ENCODE measurements at regions not wholly inside any gene's neighbourhood (a gene's known extent, or its start where the extent isn't known, plus 50 kb on each side); places are given as distances from the start of the nearest gene placed in this dataset.
"Not testable (repeated sequence)": the region's sequence is repeated elsewhere in the genome, so short reads cannot be mapped to it uniquely, and the experiment has no call there.

DNA sequence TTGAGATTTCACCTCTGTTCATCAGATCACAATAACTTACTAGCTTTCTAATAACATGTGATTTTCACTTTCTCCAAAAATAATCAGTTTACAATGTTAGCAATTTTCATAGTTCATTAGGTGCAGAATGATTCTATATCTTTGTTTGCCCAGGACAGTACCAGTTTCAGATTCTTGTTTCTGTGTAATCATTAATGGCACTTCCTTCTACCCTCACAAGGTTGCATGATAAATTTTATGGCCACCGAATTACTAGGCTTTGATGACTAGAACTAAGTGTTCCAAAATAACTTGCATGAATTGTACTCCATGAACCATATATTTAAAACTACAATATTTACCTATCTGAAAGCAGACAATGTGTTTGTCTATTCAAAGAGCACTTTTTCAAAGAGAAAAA lies 442.3 kb downstream of the EPHA7 start:
- H3K4me2 ChIP-seq: peak overlapping the region; percentile 10
- WGBS (ENCODE audit: low lambda C conversion rate, missing lambda C conversion rate): 50% methylated on average over 1 of the region's 1 CpG
- TF ChIP-seq, protein P1, sequence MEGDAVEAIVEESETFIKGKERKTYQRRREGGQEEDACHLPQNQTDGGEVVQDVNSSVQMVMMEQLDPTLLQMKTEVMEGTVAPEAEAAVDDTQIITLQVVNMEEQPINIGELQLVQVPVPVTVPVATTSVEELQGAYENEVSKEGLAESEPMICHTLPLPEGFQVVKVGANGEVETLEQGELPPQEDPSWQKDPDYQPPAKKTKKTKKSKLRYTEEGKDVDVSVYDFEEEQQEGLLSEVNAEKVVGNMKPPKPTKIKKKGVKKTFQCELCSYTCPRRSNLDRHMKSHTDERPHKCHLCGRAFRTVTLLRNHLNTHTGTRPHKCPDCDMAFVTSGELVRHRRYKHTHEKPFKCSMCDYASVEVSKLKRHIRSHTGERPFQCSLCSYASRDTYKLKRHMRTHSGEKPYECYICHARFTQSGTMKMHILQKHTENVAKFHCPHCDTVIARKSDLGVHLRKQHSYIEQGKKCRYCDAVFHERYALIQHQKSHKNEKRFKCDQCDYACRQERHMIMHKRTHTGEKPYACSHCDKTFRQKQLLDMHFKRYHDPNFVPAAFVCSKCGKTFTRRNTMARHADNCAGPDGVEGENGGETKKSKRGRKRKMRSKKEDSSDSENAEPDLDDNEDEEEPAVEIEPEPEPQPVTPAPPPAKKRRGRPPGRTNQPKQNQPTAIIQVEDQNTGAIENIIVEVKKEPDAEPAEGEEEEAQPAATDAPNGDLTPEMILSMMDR (IDR thresholded peaks at IDR 0.05; ENCODE audit: poor library complexity): no peak
- no peak for TF ChIP-seq EZH2phosphoT487 (IDR thresholded peaks at IDR 0.05; ENCODE audit: low read depth, severe bottlenecking, unreplicated experiment)
- no peak for TF ChIP-seq EZH2 (IDR thresholded peaks at IDR 0.05; ENCODE audit: borderline replicate concordance)
- DNase-seq (ENCODE audit: low spot score): no peak
- H3K27ac ChIP-seq: no peak overlapping the region
- H3K79me2 ChIP-seq: no peaks in the 10 kb centered on the region
- H3K36me3 ChIP-seq (replicated peaks; ENCODE audit: insufficient read depth, low read depth): no peaks in the 10 kb centered on the region
- no peak overlapping the region for H3K4me3 ChIP-seq
- H4K20me1 ChIP-seq (ENCODE audit: insufficient read depth, poor library complexity, severe bottlenecking): no peaks in the 10 kb centered on the region
- no peaks in the 10 kb centered on the region for H3K9me3 ChIP-seq (ENCODE audit: low read depth)
- H2AFZ ChIP-seq: no peak overlapping the region
- H3K9me2 ChIP-seq (replicated peaks; ENCODE audit: insufficient read depth): no peaks in the 10 kb centered on the region
- no peaks in the 10 kb centered on the region for H3K27me3 ChIP-seq
- H3K4me1 ChIP-seq (ENCODE audit: insufficient read depth): no peaks in the 10 kb centered on the region

DNA sequence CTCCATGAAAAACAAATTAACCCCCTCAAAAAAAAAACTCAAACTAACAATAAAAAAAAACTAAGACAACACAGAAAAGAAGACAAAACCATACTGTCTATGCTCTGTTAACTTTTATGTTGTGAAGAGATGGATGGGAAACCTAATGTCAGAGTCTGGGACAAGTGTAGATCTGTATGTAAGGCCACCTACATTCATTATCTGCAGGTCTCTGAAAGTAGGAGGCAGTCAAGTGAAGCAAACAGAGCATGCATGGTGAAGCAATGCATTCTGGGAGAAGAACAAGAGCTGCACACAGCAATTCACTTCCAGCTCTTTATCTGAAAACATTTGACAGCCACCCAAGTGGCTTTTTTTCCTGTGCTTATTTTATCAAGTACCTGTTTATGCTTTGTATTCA lies 452.0 kb downstream of the EPHA7 start:
- Histone ChIP-seq H3K9me2 (replicated peaks; ENCODE audit: insufficient read depth) (no peaks in the 10 kb centered on the region), H3K27me3 (no peaks in the 10 kb centered on the region), H4K20me1 (ENCODE audit: insufficient read depth, poor library complexity, severe bottlenecking) (no peaks in the 10 kb centered on the region), H3K27ac (no peak overlapping the region), H3K36me3 (replicated peaks; ENCODE audit: insufficient read depth, low read depth) (no peaks in the 10 kb centered on the region), H3K4me2 (no peak overlapping the region), H3K4me1 (ENCODE audit: insufficient read depth) (no peaks in the 10 kb centered on the region), H3K9me3 (ENCODE audit: low read depth) (no peaks in the 10 kb centered on the region), H3K4me3 (no peak overlapping the region), H3K79me2 (no peaks in the 10 kb centered on the region), H2AFZ (no peak overlapping the region)
- no peak for DNase-seq (ENCODE audit: low spot score)
- no peak for TF ChIP-seq EZH2phosphoT487 (IDR thresholded peaks at IDR 0.05; ENCODE audit: low read depth, severe bottlenecking, unreplicated experiment)
- no peak for TF ChIP-seq EZH2 (IDR thresholded peaks at IDR 0.05; ENCODE audit: borderline replicate concordance)
- TF ChIP-seq, protein P1 (IDR thresholded peaks at IDR 0.05; ENCODE audit: poor library complexity): no peak

DNA sequence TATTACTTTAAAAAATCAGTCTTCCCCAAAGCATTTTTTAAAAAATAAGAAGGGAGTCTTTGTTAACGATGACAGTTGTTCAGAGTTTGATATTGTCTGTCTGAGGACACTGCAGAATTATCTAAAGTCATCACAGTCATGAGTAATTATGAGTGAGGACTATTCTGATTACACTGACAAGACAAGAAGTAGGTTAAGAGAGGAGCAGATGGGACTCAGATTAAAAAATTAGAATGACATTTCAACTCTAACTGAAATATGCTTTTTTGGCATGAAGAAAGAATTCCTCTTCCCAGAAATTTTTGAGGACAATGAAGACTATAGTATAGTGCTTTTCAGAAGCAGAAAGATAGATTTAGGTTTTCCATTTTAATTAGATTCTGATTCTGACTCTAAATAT lies 456.5 kb downstream of the EPHA7 start:
- Histone ChIP-seq H3K27ac (no peak overlapping the region), H3K4me1 (ENCODE audit: insufficient read depth) (no peaks in the 10 kb centered on the region), H2AFZ (no peak overlapping the region), H3K4me3 (no peak overlapping the region), H3K27me3 (no peaks in the 10 kb centered on the region), H3K9me2 (replicated peaks; ENCODE audit: insufficient read depth) (no peaks in the 10 kb centered on the region), H3K79me2 (no peaks in the 10 kb centered on the region), H3K9me3 (ENCODE audit: low read depth) (no peaks in the 10 kb centered on the region), H3K4me2 (no peak overlapping the region), H4K20me1 (ENCODE audit: insufficient read depth, poor library complexity, severe bottlenecking) (no peaks in the 10 kb centered on the region), H3K36me3 (replicated peaks; ENCODE audit: insufficient read depth, low read depth) (no peaks in the 10 kb centered on the region)
- no peak for DNase-seq (ENCODE audit: low spot score)
- 88% methylated on average over 1 of the region's 1 CpG for WGBS (ENCODE audit: low lambda C conversion rate, missing lambda C conversion rate)
- TF ChIP-seq EZH2phosphoT487 (IDR thresholded peaks at IDR 0.05; ENCODE audit: low read depth, severe bottlenecking, unreplicated experiment) (no peak), EZH2 (IDR thresholded peaks at IDR 0.05; ENCODE audit: borderline replicate concordance) (no peak)
- TF ChIP-seq, protein P1 (IDR thresholded peaks at IDR 0.05; ENCODE audit: poor library complexity): no peak

- not testable (repeated sequence) for H3K27ac ChIP-seq; H3K4me2 ChIP-seq; H3K27me3 ChIP-seq; H3K36me3 ChIP-seq (replicated peaks; ENCODE audit: insufficient read depth, low read depth); H3K79me2 ChIP-seq; H3K4me1 ChIP-seq (ENCODE audit: insufficient read depth); H2AFZ ChIP-seq; DNase-seq (ENCODE audit: low spot score); H3K4me3 ChIP-seq; H3K9me2 ChIP-seq (replicated peaks; ENCODE audit: insufficient read depth); H4K20me1 ChIP-seq (ENCODE audit: insufficient read depth, poor library complexity, severe bottlenecking); H3K9me3 ChIP-seq (ENCODE audit: low read depth)
- 93% methylated on average over 7 of the region's 7 CpGs for WGBS (ENCODE audit: low lambda C conversion rate, missing lambda C conversion rate)
Observed at GRCh38 chr6:92952111-92952510, 467.2 kb downstream of the EPHA7 start.

Measured in hepatocyte (in vitro differentiated cells).